ENCODE measurements at regions not wholly inside any gene's neighbourhood (a gene's known extent, or its start where the extent isn't known, plus 50 kb on each side); places are given as distances from the start of the nearest gene placed in this dataset.

DNA sequence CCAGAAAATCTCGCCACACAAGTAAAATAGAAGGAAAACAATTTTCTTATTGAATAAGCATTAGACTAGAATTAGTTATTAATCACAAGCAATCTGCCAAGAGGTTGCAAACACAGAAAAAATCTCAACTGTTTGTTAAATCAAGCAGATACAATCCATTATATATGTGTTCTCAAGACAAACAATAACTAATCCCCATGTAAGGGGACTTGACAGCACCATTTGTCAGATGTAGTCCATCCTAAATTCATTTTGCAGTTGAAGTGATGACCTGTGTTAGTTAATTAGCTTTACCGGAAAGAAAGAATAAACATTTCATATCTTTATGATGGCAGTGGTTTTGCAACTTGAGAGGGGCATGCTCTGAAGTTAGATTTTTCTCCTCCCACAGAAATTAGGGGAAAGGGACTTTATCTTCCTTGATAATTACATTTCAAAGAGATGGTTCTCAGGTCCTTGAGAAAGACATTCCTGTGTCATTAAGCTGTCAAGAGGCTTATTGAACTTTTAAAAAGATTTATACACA, 1588.0 kb downstream of the GRIK2 start:
- Histone ChIP-seq H3K4me1 (ENCODE audit: control insufficient read depth, insufficient read depth, low read length) (no peaks in the 10 kb centered on the region), H3K27me3 (ENCODE audit: control insufficient read depth, insufficient read depth, low read length, poor library complexity, severe bottlenecking) (no peaks in the 10 kb centered on the region), H3K9me3 (ENCODE audit: control insufficient read depth, low read length) (no peaks in the 10 kb centered on the region), H3K4me3 (ENCODE audit: low read length) (no peak overlapping the region), H3K36me3 (ENCODE audit: control insufficient read depth, insufficient read depth, low read length) (no peaks in the 10 kb centered on the region), H3K9ac (ENCODE audit: extremely low read depth, low read length, poor library complexity, severe bottlenecking) (no peak overlapping the region), H3K27ac (ENCODE audit: low read depth, low read length) (no peak overlapping the region)
- Mint-ChIP-seq H3K4me3 (no peak overlapping the region), H3K27ac (no peak overlapping the region), H3K4me1 (peaks cover 23% of the 10 kb centered on the region), H3K27me3 (ENCODE audit: insufficient read depth) (no peaks in the 10 kb centered on the region), H3K9me3 (peaks cover 5% of the 10 kb centered on the region), H3K36me3 (ENCODE audit: low read depth) (no peaks in the 10 kb centered on the region)
- 71% methylated on average over 1 of the region's 2 CpGs; no CpG with 5 or more reads in 1 of the 2 experiments for WGBS, 2 experiments (ENCODE audit: insufficient coverage in 1 of 2, insufficient read length in 1 of 2)
- TF ChIP-seq CTCF (conservative IDR thresholded peaks at IDR 0.05) = no peak
- no peak for DNase-seq

DNA sequence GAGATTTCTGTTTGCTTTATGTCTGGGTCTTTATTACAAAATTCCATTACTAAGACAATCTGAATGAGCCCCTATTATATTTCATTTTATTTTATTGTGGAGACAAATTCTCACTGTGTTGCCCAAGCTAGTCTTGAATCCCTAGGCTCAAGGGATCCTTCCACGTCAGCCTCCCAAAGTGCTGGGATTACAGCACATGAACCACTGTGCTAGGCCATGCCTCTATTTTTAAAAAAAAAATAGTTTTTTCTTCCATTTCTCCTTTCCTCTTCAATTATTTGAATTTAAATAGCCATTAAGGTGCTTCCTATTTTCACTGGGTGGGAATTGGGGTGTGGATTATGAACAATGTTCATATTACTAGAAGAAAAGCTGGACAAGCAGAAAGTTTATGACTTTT, 1587.4 kb downstream of the GRIK2 start:
- Histone ChIP-seq H3K27me3 (ENCODE audit: control insufficient read depth, insufficient read depth, low read length, poor library complexity, severe bottlenecking) (no peaks in the 10 kb centered on the region), H3K4me3 (ENCODE audit: low read length) (no peak overlapping the region), H3K27ac (ENCODE audit: low read depth, low read length) (no peak overlapping the region), H3K4me1 (ENCODE audit: control insufficient read depth, insufficient read depth, low read length) (no peaks in the 10 kb centered on the region), H3K36me3 (ENCODE audit: control insufficient read depth, insufficient read depth, low read length) (no peaks in the 10 kb centered on the region), H3K9ac (ENCODE audit: extremely low read depth, low read length, poor library complexity, severe bottlenecking) (no peak overlapping the region), H3K9me3 (ENCODE audit: control insufficient read depth, low read length) (no peaks in the 10 kb centered on the region)
- 92 to 100% methylated on average over 1 of the region's 1 CpG for WGBS, 2 experiments (ENCODE audit: insufficient coverage in 1 of 2, insufficient read length in 1 of 2)
- no peak overlapping the region for H3K4me3 Mint-ChIP-seq
- H3K9me3 Mint-ChIP-seq = peaks cover 5% of the 10 kb centered on the region
- DNase-seq = no peak
- H3K4me1 Mint-ChIP-seq = peaks cover 22% of the 10 kb centered on the region
- no peak overlapping the region for H3K27ac Mint-ChIP-seq
- TF ChIP-seq CTCF (conservative IDR thresholded peaks at IDR 0.05) = no peak
- H3K36me3 Mint-ChIP-seq (ENCODE audit: low read depth) = no peaks in the 10 kb centered on the region
- H3K27me3 Mint-ChIP-seq (ENCODE audit: insufficient read depth) = no peaks in the 10 kb centered on the region

GRCh38 chr6:102961902-102962301, 1568.4 kb downstream of the GRIK2 start:
- no peaks in the 10 kb centered on the region for H3K9me3 Mint-ChIP-seq
- Histone ChIP-seq H3K4me3 (ENCODE audit: low read length) (no peak overlapping the region), H3K27ac (ENCODE audit: low read depth, low read length) (no peak overlapping the region), H3K4me1 (ENCODE audit: control insufficient read depth, insufficient read depth, low read length) (no peaks in the 10 kb centered on the region), H3K27me3 (ENCODE audit: control insufficient read depth, insufficient read depth, low read length, poor library complexity, severe bottlenecking) (no peaks in the 10 kb centered on the region), H3K9ac (ENCODE audit: extremely low read depth, low read length, poor library complexity, severe bottlenecking) (no peak overlapping the region), H3K36me3 (ENCODE audit: control insufficient read depth, insufficient read depth, low read length) (no peaks in the 10 kb centered on the region), H3K9me3 (ENCODE audit: control insufficient read depth, low read length) (no peaks in the 10 kb centered on the region)
- H3K27me3 Mint-ChIP-seq (ENCODE audit: insufficient read depth) = no peaks in the 10 kb centered on the region
- peaks cover 9% of the 10 kb centered on the region for H3K4me1 Mint-ChIP-seq
- no peaks in the 10 kb centered on the region for H3K36me3 Mint-ChIP-seq (ENCODE audit: low read depth)
- no peak overlapping the region for H3K4me3 Mint-ChIP-seq
- TF ChIP-seq CTCF (conservative IDR thresholded peaks at IDR 0.05) = no peak
- DNase-seq = no peak
- no peak overlapping the region for H3K27ac Mint-ChIP-seq
